ENCODE measurements at regions not wholly inside any gene's neighbourhood (a gene's known extent, or its start where the extent isn't known, plus 50 kb on each side); places are given as distances from the start of the nearest gene placed in this dataset.

DNA sequence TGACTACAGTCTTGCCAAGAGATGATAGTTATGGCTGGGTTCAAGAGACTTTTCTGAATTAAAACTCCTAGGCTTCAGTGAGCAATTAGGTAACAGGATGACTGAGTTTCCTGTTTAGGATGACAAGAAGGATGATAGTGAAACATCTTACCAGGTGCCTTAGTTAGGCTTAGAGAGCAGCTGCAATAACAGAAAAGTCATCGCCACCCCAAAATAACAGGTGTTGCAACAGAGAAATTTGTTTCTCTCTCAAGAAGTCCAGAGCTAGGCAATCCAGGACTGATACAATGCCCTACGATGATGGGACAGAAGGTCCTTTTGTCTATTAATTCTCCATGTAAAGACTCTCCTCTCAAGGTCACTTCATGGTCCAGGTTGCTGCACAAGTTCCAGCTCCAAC, 361.8 kb downstream of the CAAP1 start:
- Histone ChIP-seq H3K4me3 (ENCODE audit: control insufficient read depth in 1 of 2, extremely low read depth in 1 of 2, low read length in 1 of 2) (no peak overlapping the region), H3K27me3 (replicated peaks in 1 of 2; ENCODE audit: control insufficient read depth in 2 of 2, extremely low read depth in 1 of 2, insufficient read depth in 2 of 2, low read length in 1 of 2) (no peaks in the 10 kb centered on the region), H3K36me3 (ENCODE audit: control insufficient read depth in 2 of 2, extremely low read depth in 1 of 2, insufficient read depth in 1 of 2, low read length in 1 of 2) (no peaks in the 10 kb centered on the region), H3K4me1 (ENCODE audit: control insufficient read depth in 1 of 2, extremely low read depth in 1 of 2, insufficient read depth in 2 of 2, low read length in 2 of 2) (no peaks in the 10 kb centered on the region), H3K9me3 (no peaks in the 10 kb centered on the region), H3K27ac (ENCODE audit: low read length) (no peak overlapping the region)
- 90% methylated on average over 2 of the region's 2 CpGs for WGBS (ENCODE audit: insufficient coverage)
- Mint-ChIP-seq H3K27ac (no peak overlapping the region), H3K27me3 (no peaks in the 10 kb centered on the region), H3K4me1 (no peaks in the 10 kb centered on the region), H3K36me3 (no peaks in the 10 kb centered on the region), H3K4me3 (no peak overlapping the region), H3K9me3 (peaks cover 3 to 10% (median 9%) of the 10 kb centered on the region in 3 donors)
- no peak for ATAC-seq (replicated peaks in 1 of 4)
- ChIA-PET POLR2A (no interaction called here), CTCF (no interaction called here)
- no peak for DNase-seq

DNA sequence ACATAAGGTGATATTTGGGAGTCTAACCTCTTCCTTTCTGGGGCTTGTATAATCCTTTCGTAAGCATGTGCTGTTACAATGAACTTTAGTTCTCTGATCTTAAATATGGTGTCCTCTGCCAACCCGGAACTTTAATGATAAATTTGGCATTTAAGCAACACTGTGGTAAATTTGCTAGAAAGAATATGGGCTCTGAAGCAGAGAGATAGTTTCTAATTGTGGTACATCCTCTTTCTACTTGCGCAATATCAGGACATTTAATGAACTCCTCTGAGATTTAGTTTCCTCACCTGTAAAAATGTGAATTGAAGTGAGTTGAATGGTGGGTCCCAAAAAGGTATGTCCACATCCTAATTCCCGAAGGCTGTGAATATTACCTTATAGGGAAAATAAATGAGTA, 364.7 kb downstream of the CAAP1 start:
- ATAC-seq (replicated peaks in 1 of 4) (no peak), DNase-seq (no peak)
- Mint-ChIP-seq H3K27ac (no peak overlapping the region), H3K36me3 (no peaks in the 10 kb centered on the region), H3K4me3 (no peak overlapping the region), H3K9me3 (peaks cover 0 to 13% (median 9%) of the 10 kb centered on the region in 3 donors), H3K4me1 (no peaks in the 10 kb centered on the region), H3K27me3 (no peaks in the 10 kb centered on the region)
- no peak overlapping the region for H3K27ac ChIP-seq (ENCODE audit: low read length)
- CTCF ChIA-PET, result no interaction called here
- H3K36me3 ChIP-seq (ENCODE audit: control insufficient read depth in 2 of 2, extremely low read depth in 1 of 2, insufficient read depth in 1 of 2, low read length in 1 of 2), result no peaks in the 10 kb centered on the region
- H3K27me3 ChIP-seq (replicated peaks in 1 of 2; ENCODE audit: control insufficient read depth in 2 of 2, extremely low read depth in 1 of 2, insufficient read depth in 2 of 2, low read length in 1 of 2), result no peaks in the 10 kb centered on the region
- no peak overlapping the region for H3K4me3 ChIP-seq (ENCODE audit: control insufficient read depth in 1 of 2, extremely low read depth in 1 of 2, low read length in 1 of 2)
- no peaks in the 10 kb centered on the region for H3K9me3 ChIP-seq
- no peaks in the 10 kb centered on the region for H3K4me1 ChIP-seq (ENCODE audit: control insufficient read depth in 1 of 2, extremely low read depth in 1 of 2, insufficient read depth in 2 of 2, low read length in 2 of 2)
- POLR2A ChIA-PET, result no interaction called here
- WGBS (ENCODE audit: insufficient coverage), result no CpG with 5 or more reads among the region's 4 CpGs

DNA sequence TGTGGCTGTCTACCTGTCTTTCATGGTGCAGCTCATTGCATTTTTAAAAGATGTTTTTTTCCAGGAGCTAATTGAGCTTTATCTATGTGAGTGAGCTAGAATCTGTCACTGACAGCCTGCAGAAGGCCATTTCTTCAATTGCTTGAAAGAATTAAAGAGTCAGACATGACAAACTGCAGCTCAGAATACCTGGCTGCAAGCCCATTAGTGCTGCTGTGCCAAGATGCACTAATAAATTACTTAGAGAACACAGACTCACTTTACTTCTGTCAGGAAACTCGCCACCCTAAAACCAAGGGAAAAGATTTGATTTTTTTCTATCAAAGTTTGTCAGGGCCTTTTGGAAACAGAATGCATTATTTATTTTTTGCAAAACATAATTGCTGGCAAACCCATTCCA, 368.3 kb downstream of the CAAP1 start:
- Histone ChIP-seq H3K36me3 (ENCODE audit: control insufficient read depth in 2 of 2, extremely low read depth in 1 of 2, insufficient read depth in 1 of 2, low read length in 1 of 2) (no peaks in the 10 kb centered on the region), H3K4me1 (ENCODE audit: control insufficient read depth in 1 of 2, extremely low read depth in 1 of 2, insufficient read depth in 2 of 2, low read length in 2 of 2) (no peaks in the 10 kb centered on the region), H3K27ac (ENCODE audit: low read length) (no peak overlapping the region), H3K9me3 (no peaks in the 10 kb centered on the region), H3K4me3 (ENCODE audit: control insufficient read depth in 1 of 2, extremely low read depth in 1 of 2, low read length in 1 of 2) (no peak overlapping the region), H3K27me3 (replicated peaks in 1 of 2; ENCODE audit: control insufficient read depth in 2 of 2, extremely low read depth in 1 of 2, insufficient read depth in 2 of 2, low read length in 1 of 2) (no peaks in the 10 kb centered on the region)
- no CpG with 5 or more reads among the region's 1 CpG for WGBS (ENCODE audit: insufficient coverage)
- Mint-ChIP-seq H3K4me3 (no peak overlapping the region), H3K27ac (no peak overlapping the region), H3K4me1 (no peaks in the 10 kb centered on the region), H3K36me3 (no peaks in the 10 kb centered on the region), H3K9me3 (peaks cover 4 to 8% (median 7%) of the 10 kb centered on the region in 3 donors), H3K27me3 (no peaks in the 10 kb centered on the region)
- POLR2A ChIA-PET, result no interaction called here
- DNase-seq (no peak), ATAC-seq (replicated peaks in 1 of 4) (no peak)
- CTCF ChIA-PET, result no interaction called here

DNA sequence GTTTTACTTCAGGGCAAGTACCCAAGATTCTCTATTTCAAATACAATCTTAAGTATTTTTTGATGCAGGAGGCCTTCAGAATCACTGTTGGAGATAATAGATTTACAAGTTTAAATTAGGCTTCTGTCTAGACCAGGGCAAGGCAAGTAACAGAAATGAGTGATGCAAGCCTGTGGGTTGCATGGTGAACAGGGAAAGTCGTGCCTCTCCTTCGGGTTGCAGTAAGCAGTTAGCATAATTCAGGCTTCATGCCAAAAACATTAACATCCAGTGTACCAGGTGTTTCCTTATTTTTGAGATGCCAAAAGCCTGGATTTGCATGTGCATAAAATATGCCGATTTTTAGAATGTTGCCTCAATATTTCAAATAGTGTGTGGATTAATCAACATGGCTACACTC, 369.0 kb downstream of the CAAP1 start:
- no CpG with 5 or more reads among the region's 3 CpGs for WGBS (ENCODE audit: insufficient coverage)
- ATAC-seq (replicated peaks in 1 of 4), result no peak

DNA sequence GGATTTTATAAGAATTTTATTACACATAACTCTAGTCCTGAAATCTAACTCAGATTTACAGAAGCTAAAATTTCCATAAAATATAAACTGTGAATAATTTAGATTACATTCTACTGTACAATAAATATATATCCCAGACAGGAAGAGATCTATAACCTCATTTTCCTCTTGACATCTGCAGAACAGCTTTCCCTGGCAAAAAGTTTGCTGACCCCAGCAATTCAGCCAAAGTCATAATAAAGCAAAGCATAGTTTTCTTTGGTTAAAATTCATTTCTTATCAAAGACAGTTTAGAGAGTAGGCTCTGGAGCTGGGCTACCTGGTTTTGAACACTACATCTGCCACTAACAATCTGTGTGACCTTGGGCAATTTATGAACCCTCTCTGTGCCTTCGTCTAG, 372.5 kb downstream of the CAAP1 start:
- no CpG with 5 or more reads among the region's 1 CpG for WGBS (ENCODE audit: insufficient coverage)
- H3K27ac ChIP-seq (ENCODE audit: low read length), result no peak overlapping the region
- no peaks in the 10 kb centered on the region for H3K36me3 ChIP-seq (ENCODE audit: control insufficient read depth in 2 of 2, extremely low read depth in 1 of 2, insufficient read depth in 1 of 2, low read length in 1 of 2)
- no peaks in the 10 kb centered on the region for H3K27me3 ChIP-seq (replicated peaks in 1 of 2; ENCODE audit: control insufficient read depth in 2 of 2, extremely low read depth in 1 of 2, insufficient read depth in 2 of 2, low read length in 1 of 2)
- no peaks in the 10 kb centered on the region for H3K36me3 Mint-ChIP-seq
- no peak overlapping the region for H3K4me3 ChIP-seq (ENCODE audit: control insufficient read depth in 1 of 2, extremely low read depth in 1 of 2, low read length in 1 of 2)
- H3K27ac Mint-ChIP-seq, result no peak overlapping the region
- DNase-seq (no peak), ATAC-seq (replicated peaks in 1 of 4) (no peak)
- H3K4me3 Mint-ChIP-seq, result no peak overlapping the region
- CTCF ChIA-PET, result no interaction called here
- no peaks in the 10 kb centered on the region for H3K9me3 ChIP-seq
- no peaks in the 10 kb centered on the region for H3K4me1 ChIP-seq (ENCODE audit: control insufficient read depth in 1 of 2, extremely low read depth in 1 of 2, insufficient read depth in 2 of 2, low read length in 2 of 2)
- no peaks in the 10 kb centered on the region for H3K27me3 Mint-ChIP-seq
- POLR2A ChIA-PET, result no interaction called here
- H3K4me1 Mint-ChIP-seq, result no peaks in the 10 kb centered on the region
- peaks cover 7 to 9% (median 8%) of the 10 kb centered on the region in 3 donors for H3K9me3 Mint-ChIP-seq

More for the DNA sequence above, 369.0 kb downstream of the CAAP1 start:
- no peaks in the 10 kb centered on the region for H3K36me3 ChIP-seq (ENCODE audit: control insufficient read depth in 2 of 2, extremely low read depth in 1 of 2, insufficient read depth in 1 of 2, low read length in 1 of 2)
- Mint-ChIP-seq H3K27ac (no peak overlapping the region), H3K9me3 (peaks cover 5 to 8% (median 7%) of the 10 kb centered on the region in 3 donors), H3K27me3 (no peaks in the 10 kb centered on the region), H3K36me3 (no peaks in the 10 kb centered on the region), H3K4me3 (no peak overlapping the region), H3K4me1 (no peaks in the 10 kb centered on the region)
- H3K4me1 ChIP-seq (ENCODE audit: control insufficient read depth in 1 of 2, extremely low read depth in 1 of 2, insufficient read depth in 2 of 2, low read length in 2 of 2), result no peaks in the 10 kb centered on the region
- ChIA-PET CTCF (no interaction called here), POLR2A (no interaction called here)
- H3K27me3 ChIP-seq (replicated peaks in 1 of 2; ENCODE audit: control insufficient read depth in 2 of 2, extremely low read depth in 1 of 2, insufficient read depth in 2 of 2, low read length in 1 of 2), result no peaks in the 10 kb centered on the region
- H3K27ac ChIP-seq (ENCODE audit: low read length), result no peak overlapping the region
- H3K9me3 ChIP-seq, result no peaks in the 10 kb centered on the region
- DNase-seq, result no peak
- no peak overlapping the region for H3K4me3 ChIP-seq (ENCODE audit: control insufficient read depth in 1 of 2, extremely low read depth in 1 of 2, low read length in 1 of 2)

DNA sequence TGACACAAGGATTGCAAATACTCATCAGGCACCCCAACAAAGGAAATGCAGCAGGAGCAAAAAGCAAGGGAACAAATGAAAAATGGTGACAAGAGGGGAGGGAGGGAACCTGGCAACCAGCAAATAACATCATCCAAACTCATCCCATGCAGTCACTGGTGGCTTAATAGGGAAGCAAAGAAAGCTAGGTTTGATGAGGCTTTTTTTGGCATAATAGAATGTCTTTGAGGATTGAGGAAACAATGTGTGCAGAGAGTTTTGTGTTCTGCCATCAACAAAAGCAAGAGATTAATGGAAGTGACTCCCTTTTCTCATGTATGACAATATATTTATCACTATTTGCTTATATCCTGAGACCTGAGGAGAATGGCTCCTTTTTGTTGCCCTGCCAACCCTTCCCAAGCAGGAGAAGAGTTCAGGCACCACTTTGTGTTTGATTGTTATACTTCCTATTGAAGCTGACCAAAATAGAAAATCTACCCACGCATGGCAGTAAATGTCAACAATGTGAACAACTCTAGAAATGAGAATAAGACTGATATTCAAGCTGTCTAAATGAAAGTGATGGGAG, 375.7 kb downstream of the CAAP1 start:
- Histone ChIP-seq H3K27ac (ENCODE audit: low read length) (no peak overlapping the region), H3K27me3 (replicated peaks in 1 of 2; ENCODE audit: control insufficient read depth in 2 of 2, extremely low read depth in 1 of 2, insufficient read depth in 2 of 2, low read length in 1 of 2) (no peaks in the 10 kb centered on the region), H3K4me1 (ENCODE audit: control insufficient read depth in 1 of 2, extremely low read depth in 1 of 2, insufficient read depth in 2 of 2, low read length in 2 of 2) (no peaks in the 10 kb centered on the region), H3K4me3 (ENCODE audit: control insufficient read depth in 1 of 2, extremely low read depth in 1 of 2, low read length in 1 of 2) (no peak overlapping the region), H3K36me3 (ENCODE audit: control insufficient read depth in 2 of 2, extremely low read depth in 1 of 2, insufficient read depth in 1 of 2, low read length in 1 of 2) (no peaks in the 10 kb centered on the region), H3K9me3 (no peaks in the 10 kb centered on the region)
- no peaks in the 10 kb centered on the region for H3K4me1 Mint-ChIP-seq
- H3K4me3 Mint-ChIP-seq, result no peak overlapping the region
- H3K27ac Mint-ChIP-seq, result no peak overlapping the region
- ATAC-seq (replicated peaks in 1 of 4) (no peak), DNase-seq (no peak)
- peaks cover 5 to 15% (median 9%) of the 10 kb centered on the region in 3 donors for H3K9me3 Mint-ChIP-seq
- no peaks in the 10 kb centered on the region for H3K27me3 Mint-ChIP-seq
- ChIA-PET CTCF (no interaction called here), POLR2A (no interaction called here)
- no peaks in the 10 kb centered on the region for H3K36me3 Mint-ChIP-seq
- WGBS (ENCODE audit: insufficient coverage), result no CpG with 5 or more reads among the region's 1 CpG

DNA sequence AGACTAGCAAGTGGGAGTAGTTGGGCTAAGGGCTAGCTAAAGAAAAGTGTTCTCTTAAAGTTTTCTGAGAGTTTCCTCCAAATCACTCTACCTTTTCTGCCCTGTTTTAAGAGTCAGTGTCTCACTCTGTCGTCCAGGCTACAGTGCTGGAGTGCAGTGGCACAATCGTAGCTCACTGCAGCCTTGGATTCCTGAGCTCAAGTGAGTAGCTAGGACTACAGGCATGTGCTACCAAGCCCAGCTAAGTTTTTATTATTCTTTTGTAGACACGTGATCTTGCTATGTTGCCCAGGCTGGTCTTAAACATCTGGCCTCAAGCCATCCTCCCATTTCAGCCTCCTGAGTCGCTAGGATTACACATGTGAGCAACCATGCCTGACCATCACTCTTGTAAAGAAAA, 378.9 kb downstream of the CAAP1 start:
- Mint-ChIP-seq H3K27ac (no peak overlapping the region), H3K36me3 (no peaks in the 10 kb centered on the region), H3K27me3 (no peaks in the 10 kb centered on the region), H3K9me3 (peaks cover 0 to 13% (median 10%) of the 10 kb centered on the region in 3 donors), H3K4me3 (no peak overlapping the region), H3K4me1 (no peaks in the 10 kb centered on the region)
- ATAC-seq (replicated peaks in 1 of 4), result no peak
- Histone ChIP-seq H3K9me3 (no peaks in the 10 kb centered on the region), H3K4me3 (ENCODE audit: control insufficient read depth in 1 of 2, extremely low read depth in 1 of 2, low read length in 1 of 2) (no peak overlapping the region), H3K4me1 (ENCODE audit: control insufficient read depth in 1 of 2, extremely low read depth in 1 of 2, insufficient read depth in 2 of 2, low read length in 2 of 2) (no peaks in the 10 kb centered on the region), H3K27ac (ENCODE audit: low read length) (no peak overlapping the region), H3K27me3 (replicated peaks in 1 of 2; ENCODE audit: control insufficient read depth in 2 of 2, extremely low read depth in 1 of 2, insufficient read depth in 2 of 2, low read length in 1 of 2) (no peaks in the 10 kb centered on the region), H3K36me3 (ENCODE audit: control insufficient read depth in 2 of 2, extremely low read depth in 1 of 2, insufficient read depth in 1 of 2, low read length in 1 of 2) (no peaks in the 10 kb centered on the region)
- ChIA-PET CTCF (no interaction called here), POLR2A (interaction anchor here in 1 of 2 donors (0.6 kb wide), 1 partner anchor 11 kb away, joined by 3 read pairs; no protein-coding TSS in a partner anchor)
- 67% methylated on average over 2 of the region's 4 CpGs for WGBS (ENCODE audit: insufficient coverage)
- no peak for DNase-seq
